Omental fat pad (tissue), 3 donors: ENCODE measurements at regions not wholly inside any gene's neighbourhood (a gene's known extent, or its start where the extent isn't known, plus 50 kb on each side); places are given as distances from the start of the nearest gene placed in this dataset.

Experiments
- ATAC-seq: fragments of 150-250 bp; one replicate; pipeline ENCODE4 v1.9.1; 2016; ENCODE audit warnings: mild to moderate bottlenecking, moderate library complexity; ENCODE audit not compliant: low FRiP score
- DNase-seq: peaks from one replicate; pipeline ENCODE4 v3.0.0-alpha.2; 2019; ENCODE audit warnings: low spot score
- CTCF ChIP-seq, 3 donors: fragments of 450-650 bp; IDR thresholded peaks; one replicate each; pipeline ENCODE4 v1.5.1; 2016 to 2017; ENCODE audit warnings: antibody characterized with exemption in 3 of 3, mild to moderate bottlenecking in 3 of 3, moderate library complexity in 2 of 3

DNA sequence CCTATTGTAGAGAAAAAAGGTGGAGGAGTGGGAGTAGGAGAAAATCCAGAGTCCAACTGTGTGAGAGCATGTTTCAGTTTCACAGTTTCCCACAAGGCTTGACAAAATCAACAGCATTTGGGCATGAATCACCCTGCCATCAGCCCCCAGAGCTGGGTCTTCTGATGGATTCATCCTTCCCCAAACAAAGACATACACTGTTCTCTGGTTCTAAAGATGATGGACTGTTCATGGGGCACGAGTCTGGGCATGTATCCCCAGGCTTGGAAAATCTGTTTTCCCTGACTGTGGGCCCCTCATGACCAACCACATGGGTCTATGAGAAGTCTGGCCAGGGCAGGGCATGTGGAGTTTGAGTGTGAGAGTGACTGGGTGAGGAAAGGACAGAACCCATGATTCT lies 210.4 kb upstream of the IRX5 start:
- DNase-seq (no peak), ATAC-seq (no peak)
- no peak for TF ChIP-seq CTCF (IDR thresholded peaks at IDR 0.05)

- ATAC-seq (no peak), DNase-seq (no peak)
- no peak for TF ChIP-seq CTCF (IDR thresholded peaks at IDR 0.05)
Measured at GRCh38 chr16:54719624-54720023, 211.0 kb upstream of the IRX5 start.

DNA sequence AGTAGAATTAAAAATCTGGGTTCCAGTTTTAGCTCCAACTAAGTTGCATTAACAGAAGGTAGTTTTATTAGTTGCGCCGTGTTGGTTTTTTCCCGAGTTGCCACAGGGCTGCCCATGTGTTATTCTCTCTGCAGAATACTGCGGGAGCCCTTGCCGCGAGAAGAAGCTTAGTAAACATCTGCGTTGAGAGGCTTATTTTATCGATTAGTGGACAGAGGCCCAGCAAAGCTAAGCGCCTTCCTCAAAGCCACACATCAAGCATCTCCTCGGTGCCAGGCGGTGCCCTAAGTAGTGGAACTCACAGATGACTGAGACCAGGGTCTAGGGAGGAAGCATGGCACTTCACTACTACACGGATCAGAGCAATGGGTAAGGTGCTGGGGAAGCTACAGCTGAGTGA lies 212.3 kb upstream of the IRX5 start:
- DNase-seq (no peak), ATAC-seq (no peak)
- no peak for TF ChIP-seq CTCF (IDR thresholded peaks at IDR 0.05)

GRCh38 chr16:54715011-54715410 lies 215.7 kb upstream of the IRX5 start:
- ATAC-seq (no peak), DNase-seq (no peak)
- no peak for TF ChIP-seq CTCF (IDR thresholded peaks at IDR 0.05)

- ATAC-seq (no peak), DNase-seq (no peak)
- no peak for TF ChIP-seq CTCF (IDR thresholded peaks at IDR 0.05)
Measured at GRCh38 chr16:54712866-54713265, 217.8 kb upstream of the IRX5 start.

DNA sequence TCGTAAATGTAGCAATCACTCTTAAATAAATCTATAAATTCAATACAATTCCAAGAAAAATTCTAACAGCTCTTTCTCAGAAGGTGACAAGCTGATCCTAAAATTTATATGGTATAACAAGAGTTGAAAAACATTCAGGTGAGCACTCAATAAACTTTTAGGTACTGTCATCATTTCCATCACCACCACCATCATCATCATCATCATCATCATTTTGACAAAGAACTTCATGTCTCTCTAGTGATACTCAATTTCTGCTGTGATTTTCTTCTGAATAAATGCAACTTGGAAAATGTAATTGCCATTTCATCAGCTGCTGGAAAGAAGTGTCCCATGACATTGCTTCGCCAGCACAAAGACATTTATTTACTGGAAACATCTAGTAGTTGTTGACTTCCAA lies 222.9 kb upstream of the IRX5 start:
- no peak for TF ChIP-seq CTCF (IDR thresholded peaks at IDR 0.05)
- DNase-seq (no peak), ATAC-seq (no peak)

DNA sequence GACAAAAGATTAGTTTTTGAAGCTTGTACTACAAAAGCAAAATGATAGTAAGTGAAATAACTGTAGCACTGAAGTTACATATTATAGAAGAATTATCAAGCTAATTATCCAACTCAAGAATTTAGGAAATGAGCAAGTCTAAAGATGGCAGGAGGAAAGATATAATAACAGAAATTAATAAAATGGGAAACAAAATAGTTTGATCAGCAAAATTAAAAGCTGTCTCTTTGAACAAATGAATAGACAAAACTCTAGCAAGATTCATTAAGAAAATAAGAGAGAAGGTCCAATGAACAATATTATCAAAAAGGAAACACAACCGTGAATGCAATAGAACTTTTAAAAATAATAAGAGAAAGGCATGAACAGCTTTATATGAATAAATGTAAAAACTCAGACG lies 224.3 kb upstream of the IRX5 start:
- no peak for TF ChIP-seq CTCF (IDR thresholded peaks at IDR 0.05)
- no peak for ATAC-seq
- DNase-seq = no peak
